ENCODE measurements at regions not wholly inside any gene's neighbourhood (a gene's known extent, or its start where the extent isn't known, plus 50 kb on each side); places are given as distances from the start of the nearest gene placed in this dataset.

GRCh38 chr12:67457136-67457535, 188.0 kb downstream of the CAND1 start:
- H2AK5ac ChIP-seq (ENCODE audit: low read depth, low read length) = no peak overlapping the region
- H2BK20ac ChIP-seq (ENCODE audit: low read depth, low read length) = no peak overlapping the region
- no peak overlapping the region for H3K18ac ChIP-seq (ENCODE audit: low read depth, low read length)
- no peak overlapping the region for H2AK9ac ChIP-seq (replicated peaks; ENCODE audit: low read depth, low read length, poor library complexity)
- no peaks in the 10 kb centered on the region for H3K9me1 ChIP-seq (ENCODE audit: insufficient read depth, low read length)
- H2BK120ac ChIP-seq (ENCODE audit: low read depth, low read length) = no peak overlapping the region
- no peak for DNase-seq
- ChIA-PET CTCF (interaction anchor here (0.7 kb wide), 1 partner anchor 188 kb away, joined by 4 read pairs; the partner anchor contains the start of gene CAND1), POLR2A (ENCODE audit: unreplicated experiment) (no interaction called here)
- H2BK15ac ChIP-seq (ENCODE audit: low read depth, low read length) = no peak overlapping the region
- H2AFZ ChIP-seq (replicated peaks; ENCODE audit: low read length, poor library complexity) = no peak overlapping the region
- H3K9ac ChIP-seq (ENCODE audit: low read depth, low read length) = no peak overlapping the region
- no peak overlapping the region for H3K4me2 ChIP-seq (ENCODE audit: low read depth, low read length)
- H2BK5ac ChIP-seq (ENCODE audit: low read depth, low read length, poor library complexity, severe bottlenecking) = no peak overlapping the region
- dilution Hi-C loops (cut with HindIII; ENCODE audit: low sequenced_read_pairs, unreplicated experiment) = no loop called here
- no peak overlapping the region for H3K4ac ChIP-seq (ENCODE audit: low read depth, low read length)
- no peak overlapping the region for H3K23ac ChIP-seq (ENCODE audit: low read depth, low read length)
- H3K36me3 ChIP-seq (ENCODE audit: control insufficient read depth, insufficient read depth, low read length) = no peaks in the 10 kb centered on the region
- TF ChIP-seq FOS (IDR thresholded peaks at IDR 0.05; ENCODE audit: low read depth, low read length) (no peak), POLR2A (IDR thresholded peaks at IDR 0.05; ENCODE audit: low read depth, low read length) (no peak), RFX5 (IDR thresholded peaks at IDR 0.05; ENCODE audit: low read depth, low read length) (no peak), NFE2L2 (IDR thresholded peaks at IDR 0.05; ENCODE audit: low read depth, low read length) (no peak), MAFK (IDR thresholded peaks at IDR 0.05; ENCODE audit: low read depth, low read length) (no peak), USF2 (IDR thresholded peaks at IDR 0.05; ENCODE audit: low read depth, low read length) (no peak), SMC3 (IDR thresholded peaks at IDR 0.05; ENCODE audit: low read depth, low read length) (no peak), BHLHE40 (IDR thresholded peaks at IDR 0.05; ENCODE audit: low read depth, low read length) (no peak), RAD21 (IDR thresholded peaks at IDR 0.05; ENCODE audit: low read length) (no peak), CHD1 (IDR thresholded peaks at IDR 0.05; ENCODE audit: low read depth, low read length) (no peak)
- TF ChIP-seq, protein P1, sequence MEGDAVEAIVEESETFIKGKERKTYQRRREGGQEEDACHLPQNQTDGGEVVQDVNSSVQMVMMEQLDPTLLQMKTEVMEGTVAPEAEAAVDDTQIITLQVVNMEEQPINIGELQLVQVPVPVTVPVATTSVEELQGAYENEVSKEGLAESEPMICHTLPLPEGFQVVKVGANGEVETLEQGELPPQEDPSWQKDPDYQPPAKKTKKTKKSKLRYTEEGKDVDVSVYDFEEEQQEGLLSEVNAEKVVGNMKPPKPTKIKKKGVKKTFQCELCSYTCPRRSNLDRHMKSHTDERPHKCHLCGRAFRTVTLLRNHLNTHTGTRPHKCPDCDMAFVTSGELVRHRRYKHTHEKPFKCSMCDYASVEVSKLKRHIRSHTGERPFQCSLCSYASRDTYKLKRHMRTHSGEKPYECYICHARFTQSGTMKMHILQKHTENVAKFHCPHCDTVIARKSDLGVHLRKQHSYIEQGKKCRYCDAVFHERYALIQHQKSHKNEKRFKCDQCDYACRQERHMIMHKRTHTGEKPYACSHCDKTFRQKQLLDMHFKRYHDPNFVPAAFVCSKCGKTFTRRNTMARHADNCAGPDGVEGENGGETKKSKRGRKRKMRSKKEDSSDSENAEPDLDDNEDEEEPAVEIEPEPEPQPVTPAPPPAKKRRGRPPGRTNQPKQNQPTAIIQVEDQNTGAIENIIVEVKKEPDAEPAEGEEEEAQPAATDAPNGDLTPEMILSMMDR (conservative IDR thresholded peaks at IDR 0.05; ENCODE audit: low read depth, low read length) = no peak
- in situ Hi-C loops (cut with MboI; ENCODE audit: low sequenced_read_pairs) = no loop called here
- no peak overlapping the region for H3K27ac ChIP-seq (ENCODE audit: insufficient read depth, low read length)
- H3K27me3 ChIP-seq (ENCODE audit: control insufficient read depth, insufficient read depth, low read length) = no peaks in the 10 kb centered on the region; the same call in 1 of the 2 replicates
- H3K56ac ChIP-seq (ENCODE audit: extremely low read depth, insufficient read depth, low read length) = no peak overlapping the region
- intact Hi-C loops (cut with micrococcal nuclease) = no loop called here
- no TSS peak for BruUV-seq (replicated peaks)
- no peaks in the 10 kb centered on the region for H3K79me1 ChIP-seq (ENCODE audit: low read depth in 1 of 2, low read length in 2 of 2)
- H3K4me1 ChIP-seq (ENCODE audit: control insufficient read depth, insufficient read depth, low read length) = no peaks in the 10 kb centered on the region
- no peak overlapping the region for H4K5ac ChIP-seq (ENCODE audit: low read depth, low read length)
- no peak overlapping the region for H3K14ac ChIP-seq (replicated peaks; ENCODE audit: low read depth, low read length)
- ATAC-seq (ENCODE audit: low read depth) = no peak
- H4K20me1 ChIP-seq (ENCODE audit: insufficient read depth, low read length) = no peaks in the 10 kb centered on the region
- no peak overlapping the region for H4K8ac ChIP-seq (ENCODE audit: low read depth in 2 of 2, low read length in 2 of 2)
- H4K91ac ChIP-seq (ENCODE audit: insufficient read depth, low read depth, low read length) = no peak overlapping the region
- H3K9me3 ChIP-seq (ENCODE audit: control insufficient read depth, insufficient read depth, low read length) = no peaks in the 10 kb centered on the region
- H3K4me3 ChIP-seq (ENCODE audit: insufficient read depth, low read depth, low read length) = no peak overlapping the region
- WGBS, 2 experiments (ENCODE audit: extremely low coverage in 2 of 2, insufficient read length in 1 of 2) = no CpG with 5 or more reads among the region's 2 CpGs
